ENCODE measurements at regions not wholly inside any gene's neighbourhood (a gene's known extent, or its start where the extent isn't known, plus 50 kb on each side); places are given as distances from the start of the nearest gene placed in this dataset.

DNA sequence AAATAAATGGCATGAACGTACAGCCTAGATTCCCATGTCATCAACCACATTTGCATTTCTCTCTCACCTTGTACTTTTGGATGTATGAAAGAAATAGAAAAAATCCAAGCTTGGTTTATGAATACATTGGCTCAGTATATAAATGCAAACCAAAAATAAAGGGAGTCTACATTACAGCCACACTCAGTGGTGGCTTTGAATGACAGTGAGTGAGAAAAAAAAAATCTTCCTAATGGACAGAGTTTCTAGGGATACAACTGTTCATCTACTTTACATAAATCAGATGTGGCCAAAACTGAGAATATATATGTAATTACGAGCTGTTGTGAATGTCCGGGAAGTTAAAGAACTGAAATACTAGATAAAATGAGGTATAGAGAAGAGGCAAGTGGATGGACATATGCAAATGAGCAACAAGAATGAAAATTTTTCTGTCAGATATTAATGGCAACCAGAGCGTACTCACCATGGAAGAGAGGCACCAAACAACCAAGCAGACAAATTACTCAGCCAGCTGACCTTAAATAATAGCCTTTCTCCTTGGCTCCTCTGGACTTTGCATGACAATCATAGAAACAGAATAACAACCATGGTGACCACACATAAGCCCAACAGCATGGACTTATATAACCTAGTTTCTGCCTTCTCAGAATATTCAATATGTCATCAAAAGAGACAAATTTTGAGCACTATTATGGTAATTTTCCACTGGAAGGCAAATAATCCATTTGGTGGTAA, 1305.8 kb downstream of the OTOL1 start:
- intact Hi-C loops (cut with DNase I) = no loop called here
- no peak for DNase-seq
- 63 to 73% methylated on average over 4 of the region's 4 CpGs for WGBS, 2 donors

DNA sequence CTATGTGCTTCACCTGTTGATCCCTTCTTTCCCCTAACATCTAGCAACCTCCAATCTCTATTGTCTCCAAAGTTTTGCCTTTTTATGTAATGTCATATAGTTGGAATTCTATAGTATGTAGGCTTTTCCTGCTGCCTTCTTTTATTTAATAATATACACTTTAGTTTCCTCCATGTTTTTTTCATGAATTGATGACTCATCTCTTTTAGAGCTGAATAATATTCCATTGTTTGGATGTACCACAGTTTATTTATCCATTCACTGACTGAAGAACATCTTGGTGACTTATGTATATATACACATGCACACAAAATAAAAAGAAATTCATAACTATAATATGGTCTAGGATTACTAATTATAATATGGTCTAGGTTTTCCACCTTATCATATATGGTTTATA, 1314.2 kb downstream of the OTOL1 start:
- intact Hi-C loops (cut with DNase I) = no loop called here
- no peaks in the 10 kb centered on the region for H3K9me3 ChIP-seq
- ATAC-seq (no peak), DNase-seq (no peak)
- H3K27me3 ChIP-seq = no peaks in the 10 kb centered on the region
- H3K36me3 ChIP-seq (replicated peaks in 1 of 2; ENCODE audit: insufficient read depth in 1 of 2, low read depth in 2 of 2) = no peaks in the 10 kb centered on the region
- TF ChIP-seq POLR2A (IDR thresholded peaks at IDR 0.05) = no peak
- TF ChIP-seq, protein P1, sequence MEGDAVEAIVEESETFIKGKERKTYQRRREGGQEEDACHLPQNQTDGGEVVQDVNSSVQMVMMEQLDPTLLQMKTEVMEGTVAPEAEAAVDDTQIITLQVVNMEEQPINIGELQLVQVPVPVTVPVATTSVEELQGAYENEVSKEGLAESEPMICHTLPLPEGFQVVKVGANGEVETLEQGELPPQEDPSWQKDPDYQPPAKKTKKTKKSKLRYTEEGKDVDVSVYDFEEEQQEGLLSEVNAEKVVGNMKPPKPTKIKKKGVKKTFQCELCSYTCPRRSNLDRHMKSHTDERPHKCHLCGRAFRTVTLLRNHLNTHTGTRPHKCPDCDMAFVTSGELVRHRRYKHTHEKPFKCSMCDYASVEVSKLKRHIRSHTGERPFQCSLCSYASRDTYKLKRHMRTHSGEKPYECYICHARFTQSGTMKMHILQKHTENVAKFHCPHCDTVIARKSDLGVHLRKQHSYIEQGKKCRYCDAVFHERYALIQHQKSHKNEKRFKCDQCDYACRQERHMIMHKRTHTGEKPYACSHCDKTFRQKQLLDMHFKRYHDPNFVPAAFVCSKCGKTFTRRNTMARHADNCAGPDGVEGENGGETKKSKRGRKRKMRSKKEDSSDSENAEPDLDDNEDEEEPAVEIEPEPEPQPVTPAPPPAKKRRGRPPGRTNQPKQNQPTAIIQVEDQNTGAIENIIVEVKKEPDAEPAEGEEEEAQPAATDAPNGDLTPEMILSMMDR (IDR thresholded peaks at IDR 0.05) = no peak
- no peak overlapping the region for H3K27ac ChIP-seq
- H3K4me3 ChIP-seq = no peak overlapping the region
- no peaks in the 10 kb centered on the region for H3K4me1 ChIP-seq

More for the DNA sequence above, 1305.8 kb downstream of the OTOL1 start:
- H3K27ac ChIP-seq = no peak overlapping the region
- no peaks in the 10 kb centered on the region for H3K36me3 ChIP-seq (replicated peaks in 1 of 2; ENCODE audit: insufficient read depth in 1 of 2, low read depth in 2 of 2)
- no peak for ATAC-seq
- H3K4me3 ChIP-seq = no peak overlapping the region
- H3K27me3 ChIP-seq = no peaks in the 10 kb centered on the region
- no peak for TF ChIP-seq POLR2A (IDR thresholded peaks at IDR 0.05)
- TF ChIP-seq, protein P1 (IDR thresholded peaks at IDR 0.05) = no peak
- no peaks in the 10 kb centered on the region for H3K9me3 ChIP-seq
- H3K4me1 ChIP-seq = no peaks in the 10 kb centered on the region

DNA sequence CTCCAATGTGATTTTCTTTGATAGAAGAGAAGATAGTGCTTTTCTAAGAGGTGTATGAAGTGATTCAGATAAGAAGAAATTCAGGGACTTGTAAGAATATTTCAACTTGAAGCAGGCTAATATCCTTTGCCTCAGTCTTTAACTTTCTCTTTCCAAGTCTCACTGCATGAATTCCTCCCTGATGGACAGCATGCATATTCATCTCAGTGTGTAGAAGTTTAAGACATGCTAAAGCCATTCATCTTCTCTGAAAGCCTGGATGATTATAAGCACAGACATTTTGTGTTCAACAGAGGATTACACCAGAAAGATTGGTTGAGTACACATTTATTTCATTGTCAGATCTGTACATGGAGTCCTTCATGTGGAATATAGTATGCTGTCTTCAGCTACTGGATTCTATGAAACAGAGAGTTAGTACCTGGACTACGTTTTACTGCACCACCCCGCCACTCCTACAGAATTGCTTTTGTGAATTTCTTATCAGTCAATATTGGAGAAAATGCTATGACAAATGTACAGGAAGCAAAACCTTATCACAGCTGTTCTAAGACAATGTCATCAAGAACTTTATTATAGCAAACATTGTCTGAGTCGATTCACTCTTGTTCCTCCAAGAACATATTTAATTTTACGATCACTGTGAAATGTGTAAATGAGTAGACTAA, 1346.1 kb downstream of the OTOL1 start:
- Histone ChIP-seq H3K27me3 (no peaks in the 10 kb centered on the region), H3K9me3 (no peaks in the 10 kb centered on the region), H3K36me3 (replicated peaks in 1 of 2; ENCODE audit: insufficient read depth in 1 of 2, low read depth in 2 of 2) (no peaks in the 10 kb centered on the region), H3K4me1 (no peaks in the 10 kb centered on the region), H3K4me3 (no peak overlapping the region), H3K27ac (no peak overlapping the region)
- WGBS, 2 donors = 72 to 74% methylated on average over 4 of the region's 4 CpGs
- no peak for ATAC-seq
- intact Hi-C loops (cut with DNase I) = no loop called here
- no peak for DNase-seq
- no peak for TF ChIP-seq POLR2A (IDR thresholded peaks at IDR 0.05)
- TF ChIP-seq, protein P1 (IDR thresholded peaks at IDR 0.05) = no peak

DNA sequence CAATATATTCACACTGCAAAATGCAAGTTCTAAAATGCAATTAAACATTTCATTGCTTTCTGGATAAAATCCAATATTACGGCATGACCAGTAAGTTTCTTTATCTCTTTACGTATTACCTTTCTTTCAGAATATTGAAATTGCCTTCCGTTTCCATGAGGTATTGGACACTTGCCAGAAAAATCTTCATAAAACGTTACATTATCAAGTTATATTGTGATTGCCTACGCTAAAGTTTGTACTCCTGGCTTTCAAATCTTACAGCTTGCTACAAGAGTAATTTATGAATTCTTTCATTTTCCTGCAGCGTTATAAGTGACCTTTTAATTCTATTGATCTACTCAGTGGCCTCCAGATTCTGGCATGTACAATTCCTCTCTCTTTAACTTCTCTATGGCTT, 1349.3 kb downstream of the OTOL1 start:
- Histone ChIP-seq H3K4me1 (no peaks in the 10 kb centered on the region), H3K27ac (no peak overlapping the region), H3K4me3 (no peak overlapping the region), H3K27me3 (no peaks in the 10 kb centered on the region), H3K9me3 (no peaks in the 10 kb centered on the region), H3K36me3 (replicated peaks in 1 of 2; ENCODE audit: insufficient read depth in 1 of 2, low read depth in 2 of 2) (no peaks in the 10 kb centered on the region)
- WGBS, 2 donors = 15 to 19% methylated on average over 6 of the region's 6 CpGs
- DNase-seq (no peak), ATAC-seq (no peak)
- TF ChIP-seq, protein P1 (IDR thresholded peaks at IDR 0.05) = no peak
- TF ChIP-seq POLR2A (IDR thresholded peaks at IDR 0.05) = no peak
- intact Hi-C loops (cut with DNase I) = no loop called here

DNA sequence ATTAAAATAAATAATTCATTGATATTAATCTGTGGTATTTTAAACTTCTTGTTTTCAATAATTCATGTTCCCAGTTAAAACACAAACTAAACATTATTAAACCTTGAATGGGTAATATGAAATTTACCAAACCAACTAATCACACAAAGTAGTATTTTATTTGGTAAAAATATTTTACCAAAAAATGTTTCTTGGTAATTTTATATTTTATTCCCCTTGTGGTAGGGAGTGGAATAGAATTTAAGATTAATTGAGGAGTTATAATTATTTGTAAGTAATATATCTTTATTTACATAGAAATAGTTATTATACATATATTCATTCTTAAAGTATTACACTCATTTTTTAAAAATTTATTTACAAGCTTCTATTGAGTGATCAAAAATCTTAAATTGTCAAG, 1350.9 kb downstream of the OTOL1 start:
- TF ChIP-seq, protein P1 (IDR thresholded peaks at IDR 0.05) = peak in 1 of 7 experiments; percentile 30
- TF ChIP-seq POLR2A (IDR thresholded peaks at IDR 0.05) = no peak
- H3K27me3 ChIP-seq = no peaks in the 10 kb centered on the region
- H3K4me1 ChIP-seq = no peaks in the 10 kb centered on the region
- no peak overlapping the region for H3K4me3 ChIP-seq
- no peak overlapping the region for H3K27ac ChIP-seq
- ATAC-seq (no peak), DNase-seq (no peak)
- no peaks in the 10 kb centered on the region for H3K36me3 ChIP-seq (replicated peaks in 1 of 2; ENCODE audit: insufficient read depth in 1 of 2, low read depth in 2 of 2)
- intact Hi-C loops (cut with DNase I) = no loop called here
- H3K9me3 ChIP-seq = no peaks in the 10 kb centered on the region

Data from body of pancreas (tissue), 4 donors.